Dedifferentiated amniotic fluid mesenchymal stem cell (primary cell): ENCODE measurements at regions not wholly inside any gene's neighbourhood (a gene's known extent, or its start where the extent isn't known, plus 50 kb on each side); places are given as distances from the start of the nearest gene placed in this dataset.

Experiments
- DNase-seq: peaks from one replicate; pipeline ENCODE4 v3.0.0-alpha.2; 2016; ENCODE audit errors: extremely low spot score

DNA sequence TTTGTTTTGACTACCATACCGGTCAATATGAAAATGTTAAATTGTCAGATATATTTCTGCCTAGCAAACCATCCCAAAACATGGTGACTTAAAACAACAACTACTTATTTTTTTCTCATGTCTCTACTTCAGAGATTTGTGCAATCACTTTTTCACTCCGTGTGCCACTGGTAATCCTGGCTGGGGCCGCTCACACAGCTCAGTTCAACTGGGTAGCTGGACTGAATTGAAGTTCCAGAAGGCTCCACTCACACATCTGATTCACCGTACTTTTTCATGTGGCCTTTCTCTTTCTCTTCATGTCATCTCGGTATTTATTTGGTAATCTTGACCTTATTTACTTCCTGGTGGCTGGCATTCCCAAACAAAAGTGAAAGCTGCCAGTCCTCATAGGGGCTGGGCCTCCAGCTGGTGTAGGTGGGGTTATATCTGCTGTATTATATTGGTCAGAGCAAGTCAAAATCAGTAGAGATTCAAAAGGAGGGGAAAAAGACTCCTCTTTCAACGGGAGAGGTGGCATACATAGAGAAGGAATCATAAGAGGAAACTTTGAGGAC is 513.9 kb upstream of the NXPH2 start:
- no peak for DNase-seq

- DNase-seq = no peak
These were observed 500.9 kb upstream of the NXPH2 start for GRCh38 chr2:139281124-139281523.

DNA sequence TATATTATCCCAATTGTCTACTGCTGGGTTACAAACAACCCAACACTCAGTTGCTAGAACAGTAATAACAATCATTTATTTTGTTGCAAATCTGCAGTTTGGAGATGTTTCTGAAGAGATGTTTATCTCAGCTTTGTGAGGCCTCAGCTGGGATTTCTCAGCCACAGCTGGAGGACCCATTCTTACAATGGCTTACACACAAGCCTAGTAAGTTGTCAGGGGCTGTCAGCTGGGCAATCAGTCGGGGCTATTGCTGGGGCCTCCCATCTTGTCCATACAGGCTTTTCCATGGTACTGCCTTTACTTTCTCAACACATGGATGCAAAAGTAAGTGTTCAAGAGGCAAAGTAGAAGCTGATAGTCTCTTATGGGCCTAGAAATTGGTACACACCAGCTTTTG is 491.7 kb upstream of the NXPH2 start:
- no peak for DNase-seq

DNA sequence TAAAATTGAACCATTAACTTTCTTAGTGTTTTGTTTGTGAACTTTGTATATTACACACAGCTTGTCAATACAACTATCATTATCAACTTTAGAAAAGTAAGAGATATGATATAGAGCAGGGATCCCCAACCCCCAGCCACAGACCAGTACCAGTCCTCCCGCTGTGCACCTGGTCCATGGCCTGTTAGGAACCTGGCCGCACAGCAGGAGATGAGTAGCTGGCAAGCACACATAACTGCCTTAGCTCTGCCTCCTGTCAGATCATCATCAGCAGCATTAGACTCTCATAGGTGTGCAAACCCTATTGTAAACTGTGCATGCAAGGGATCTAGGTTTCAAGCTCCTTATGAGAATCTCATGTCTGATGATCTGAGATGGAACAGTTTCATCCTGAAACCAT is 491.0 kb upstream of the NXPH2 start:
- DNase-seq = no peak

DNA sequence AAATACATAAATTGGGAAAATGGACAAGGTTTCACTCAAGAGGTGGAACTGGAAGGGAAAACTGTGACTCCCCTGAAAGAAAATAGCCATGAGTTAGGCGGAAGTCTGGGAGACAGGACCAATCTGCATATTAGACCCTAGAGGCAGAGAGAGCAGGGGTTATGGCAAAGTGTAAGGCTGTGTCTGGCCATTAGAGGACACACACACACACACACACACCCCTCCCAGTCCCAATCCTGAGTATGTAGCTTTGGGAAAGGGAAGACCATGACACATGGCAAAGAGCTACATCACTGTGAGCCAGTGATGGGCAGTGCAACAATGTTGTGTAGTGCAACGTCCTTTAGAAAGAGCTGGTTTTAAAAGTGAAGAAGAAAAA is 479.9 kb upstream of the NXPH2 start:
- DNase-seq = no peak

DNA sequence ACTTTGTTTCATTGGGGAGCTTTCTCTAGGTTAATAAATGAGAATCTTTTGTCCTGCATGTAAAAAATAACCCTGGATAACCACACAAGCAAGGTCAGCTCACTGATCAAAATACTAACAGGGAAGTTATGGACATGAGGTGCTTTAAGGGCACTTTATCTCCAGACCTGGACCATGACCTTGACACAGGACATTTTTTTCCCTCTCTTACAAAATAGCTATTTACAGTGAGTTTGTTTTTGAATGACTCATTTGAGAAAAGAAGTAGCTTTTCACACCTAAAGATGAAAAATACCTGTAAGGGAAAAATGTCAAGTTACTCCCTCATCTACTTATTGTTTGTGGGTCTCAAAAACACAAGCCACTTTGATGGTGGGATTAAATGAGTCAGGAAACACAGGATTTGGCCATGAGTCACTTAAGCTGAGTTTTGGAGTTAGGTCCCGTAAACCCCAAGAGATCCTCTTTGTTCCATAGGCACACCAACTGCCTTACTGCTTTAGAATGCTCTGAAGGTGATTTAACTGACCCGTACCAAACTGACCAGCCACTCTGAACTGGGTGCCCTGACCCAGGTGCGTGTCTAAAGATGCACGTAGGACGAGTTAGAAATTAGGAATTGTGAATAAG is 479.3 kb upstream of the NXPH2 start:
- DNase-seq = no peak

DNA sequence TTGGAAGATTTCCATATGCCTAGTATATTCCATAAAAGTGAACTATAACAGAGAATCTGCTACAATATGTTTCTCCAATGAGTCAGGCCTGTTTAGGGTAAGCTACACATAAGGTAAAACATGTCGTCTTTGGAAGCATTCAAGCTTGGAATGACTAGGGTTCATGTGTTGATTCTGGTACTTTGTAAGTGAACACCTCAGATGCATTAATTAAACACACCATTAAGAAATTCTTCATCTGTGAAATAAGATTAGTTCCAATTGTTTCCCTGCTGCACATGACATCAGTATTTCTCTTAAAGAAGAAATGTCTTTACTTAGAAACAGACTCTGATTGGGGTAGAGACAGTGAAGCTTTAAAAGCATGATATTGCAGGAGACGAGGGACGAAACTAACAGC is 461.1 kb upstream of the NXPH2 start:
- no peak for DNase-seq

DNA sequence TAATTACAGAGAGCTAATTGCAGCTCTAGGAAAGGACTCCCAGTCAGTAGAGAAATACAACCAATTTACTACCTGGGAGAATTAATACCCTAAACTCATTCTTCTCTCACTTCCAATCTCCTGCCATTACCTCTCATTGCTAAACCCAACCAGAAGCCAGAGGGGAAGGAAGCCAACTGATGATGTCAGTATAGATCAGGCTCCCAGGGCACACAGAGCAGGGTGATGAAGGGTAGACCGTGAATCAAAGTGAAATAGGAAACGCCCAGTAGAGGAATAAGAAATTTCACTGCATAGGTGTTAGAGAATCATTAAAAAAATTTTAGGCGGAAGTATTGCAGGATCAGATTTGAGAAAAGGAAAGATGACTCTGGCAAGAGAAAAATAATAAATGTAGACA is 456.8 kb upstream of the NXPH2 start:
- no peak for DNase-seq

DNA sequence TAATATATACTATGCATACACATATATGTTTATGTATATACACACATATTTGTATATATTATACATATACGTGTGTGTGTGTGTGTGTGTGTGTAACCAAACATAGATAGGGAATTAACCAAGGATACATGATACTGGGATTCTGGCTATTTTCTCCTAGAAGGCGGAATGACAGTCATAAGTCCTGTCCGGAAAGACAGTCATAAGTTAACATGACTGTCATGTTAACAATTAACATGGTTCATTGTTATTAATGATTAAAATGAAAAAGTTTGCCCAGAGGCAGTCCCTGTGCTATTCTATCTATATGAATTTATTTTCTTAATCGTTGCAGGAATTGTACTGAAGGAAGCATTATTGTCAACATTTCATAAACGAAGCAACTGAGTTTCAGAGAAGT is 450.7 kb upstream of the NXPH2 start:
- no peak for DNase-seq

GRCh38 chr2:139228276-139228675 is 448.1 kb upstream of the NXPH2 start:
- DNase-seq = no peak

DNA sequence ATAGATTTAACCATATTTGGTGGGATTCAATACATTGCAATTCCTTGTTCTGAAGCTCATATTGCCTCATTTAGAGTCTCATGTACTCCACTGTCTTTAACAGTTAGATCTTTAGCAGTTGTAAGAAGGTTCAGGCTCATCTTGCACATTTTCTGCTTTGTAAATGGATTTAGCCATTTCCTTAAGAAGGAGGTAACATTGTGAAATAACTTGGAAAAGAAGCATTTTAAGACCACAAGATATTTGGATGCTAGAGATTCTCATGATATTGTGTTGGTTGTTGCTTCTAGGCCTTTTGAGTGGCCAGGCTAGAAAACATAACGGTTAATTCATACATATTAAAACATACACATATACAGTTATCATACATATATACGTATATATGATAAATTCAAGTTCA is 445.8 kb upstream of the NXPH2 start:
- DNase-seq = no peak

GRCh38 chr2:139218181-139218580 is 438.0 kb upstream of the NXPH2 start:
- no peak for DNase-seq

GRCh38 chr2:139217641-139218040 is 437.5 kb upstream of the NXPH2 start:
- DNase-seq = no peak

- no peak for DNase-seq
These were observed 436.2 kb upstream of the NXPH2 start for GRCh38 chr2:139216435-139216834.

DNA sequence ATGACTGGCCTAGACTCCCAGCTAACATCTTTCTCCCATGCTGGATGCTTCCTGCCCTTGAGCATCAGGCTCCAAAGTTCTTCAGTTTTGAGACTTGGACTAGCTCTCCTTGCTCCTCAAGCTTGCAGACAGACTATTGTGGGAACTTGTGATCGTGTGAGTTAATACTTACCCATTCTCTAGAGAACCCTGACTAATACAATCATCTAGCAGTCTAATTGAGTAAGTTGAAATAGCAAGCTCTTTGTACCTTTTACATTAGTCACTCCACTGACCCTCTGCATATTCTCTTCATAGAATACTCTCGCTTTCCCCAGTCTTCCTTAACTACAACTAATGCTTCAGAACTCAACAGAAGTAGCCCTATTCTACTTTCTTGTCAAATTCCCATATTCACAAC is 434.6 kb upstream of the NXPH2 start:
- no peak for DNase-seq

GRCh38 chr2:139209586-139209985 is 429.4 kb upstream of the NXPH2 start:
- no peak for DNase-seq

DNA sequence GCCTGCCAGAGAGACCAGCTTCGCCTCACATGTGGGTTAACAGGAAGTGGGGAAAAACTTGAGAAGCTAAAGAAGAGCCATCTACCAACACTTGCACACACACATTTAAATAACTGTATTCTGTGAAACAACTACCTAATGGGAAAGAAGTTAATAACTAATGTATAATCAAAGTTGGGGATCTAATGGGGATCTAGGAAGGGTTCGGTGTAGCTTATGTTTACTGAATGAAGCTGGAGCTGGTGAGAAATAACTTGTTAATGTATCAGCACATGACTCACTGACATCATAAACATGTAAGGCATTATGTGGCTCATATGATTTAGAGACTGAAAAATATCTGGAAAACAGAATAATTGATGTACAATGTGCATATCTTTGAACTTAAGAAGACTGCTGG is 421.3 kb upstream of the NXPH2 start:
- DNase-seq = no peak

- no peak for DNase-seq
These were observed 416.6 kb upstream of the NXPH2 start for GRCh38 chr2:139196754-139197153.

DNA sequence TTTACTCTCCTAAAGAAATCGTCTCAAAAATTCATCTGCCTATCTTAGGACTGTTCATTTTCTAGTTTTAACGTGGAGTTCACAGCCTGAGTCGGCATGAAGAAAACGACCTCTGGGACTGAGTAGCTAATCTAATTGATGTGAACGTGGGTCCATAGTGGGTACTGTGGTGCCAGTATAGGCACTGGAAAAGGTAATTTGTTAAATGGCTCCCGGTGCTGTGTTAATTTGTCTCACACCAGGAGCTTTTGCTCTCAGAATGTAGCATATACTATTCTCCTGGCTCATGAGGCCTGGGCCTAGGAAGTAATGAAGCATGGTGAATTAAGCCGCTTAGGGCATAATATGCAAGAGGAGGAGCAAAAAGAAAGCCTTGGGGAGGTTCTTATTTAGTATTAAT is 414.4 kb upstream of the NXPH2 start:
- no peak for DNase-seq

GRCh38 chr2:139177041-139177440 is 396.9 kb upstream of the NXPH2 start:
- no peak for DNase-seq

- no peak for DNase-seq
These were observed 395.3 kb upstream of the NXPH2 start for GRCh38 chr2:139175510-139175909.

DNA sequence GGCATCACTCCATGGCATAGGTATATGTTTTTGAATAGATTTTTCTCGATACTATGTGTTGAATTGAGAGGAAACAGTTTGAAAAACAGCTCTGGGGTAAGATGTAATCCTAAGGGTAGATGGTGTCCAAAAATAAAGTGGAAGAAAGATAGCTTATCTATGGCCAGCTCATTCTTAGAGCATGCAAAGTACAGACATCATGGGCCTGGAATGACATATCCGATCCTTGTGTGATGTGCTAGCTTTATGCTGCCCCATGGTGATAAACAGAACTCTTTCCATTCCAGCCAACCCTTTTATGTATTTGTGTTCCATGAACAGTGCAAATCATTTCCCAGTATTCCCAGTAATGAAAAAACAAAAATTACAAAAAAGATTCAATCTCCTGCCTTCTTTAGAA is 390.2 kb upstream of the NXPH2 start:
- no peak for DNase-seq

DNA sequence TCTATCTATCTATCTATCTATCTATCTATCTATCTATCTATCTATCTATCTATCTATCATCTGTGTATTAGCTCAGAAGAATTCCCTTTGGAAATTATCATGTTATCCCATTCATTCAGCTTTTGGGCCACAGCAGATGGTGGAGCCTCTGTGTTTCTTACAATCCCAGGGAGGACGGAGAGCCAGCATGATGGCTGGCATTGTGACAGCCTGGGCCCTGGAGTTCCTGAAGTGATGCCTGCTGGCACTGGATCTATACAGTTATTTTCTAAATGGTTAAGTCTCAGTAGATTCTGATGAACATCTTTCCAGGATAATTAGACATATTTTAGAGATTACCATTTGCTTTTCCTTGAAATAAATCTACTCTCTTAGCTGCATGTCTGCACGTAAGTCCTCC is 385.4 kb upstream of the NXPH2 start:
- no peak for DNase-seq

- DNase-seq = no peak
These were observed 384.9 kb upstream of the NXPH2 start for GRCh38 chr2:139165041-139165440.
